Superior temporal gyrus (tissue), 1 donor: ENCODE measurements at regions not wholly inside any gene's neighbourhood (a gene's known extent, or its start where the extent isn't known, plus 50 kb on each side); places are given as distances from the start of the nearest gene placed in this dataset.
"Not testable (repeated sequence)": the region's sequence is repeated elsewhere in the genome, so short reads cannot be mapped to it uniquely, and the experiment has no call there.

Source experiments
- DNase-seq: peaks from one replicate; pipeline ENCODE4 v3.0.0-alpha.2; 2016; ENCODE audit errors: extremely low spot score

DNA sequence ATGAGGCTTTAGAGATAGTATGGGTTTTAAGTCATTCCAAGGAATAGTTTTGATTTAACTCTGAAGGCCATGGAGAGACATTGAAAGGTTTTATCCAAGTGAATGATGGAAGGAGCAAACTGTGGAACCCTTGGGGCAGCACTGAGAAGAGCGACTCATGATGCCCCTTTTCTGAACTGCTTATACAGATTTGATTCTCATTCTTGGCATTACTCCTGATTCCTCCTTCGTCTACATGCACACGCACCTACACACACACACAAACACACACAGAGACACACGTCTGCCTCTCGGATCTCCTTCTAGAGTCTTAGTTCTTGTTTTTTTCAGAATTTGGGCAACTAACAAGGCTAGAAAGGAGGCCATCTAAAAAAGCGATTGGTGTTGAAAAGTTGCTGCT lies 94.1 kb upstream of the TPTE start:
- DNase-seq: peak; percentile 31

DNA sequence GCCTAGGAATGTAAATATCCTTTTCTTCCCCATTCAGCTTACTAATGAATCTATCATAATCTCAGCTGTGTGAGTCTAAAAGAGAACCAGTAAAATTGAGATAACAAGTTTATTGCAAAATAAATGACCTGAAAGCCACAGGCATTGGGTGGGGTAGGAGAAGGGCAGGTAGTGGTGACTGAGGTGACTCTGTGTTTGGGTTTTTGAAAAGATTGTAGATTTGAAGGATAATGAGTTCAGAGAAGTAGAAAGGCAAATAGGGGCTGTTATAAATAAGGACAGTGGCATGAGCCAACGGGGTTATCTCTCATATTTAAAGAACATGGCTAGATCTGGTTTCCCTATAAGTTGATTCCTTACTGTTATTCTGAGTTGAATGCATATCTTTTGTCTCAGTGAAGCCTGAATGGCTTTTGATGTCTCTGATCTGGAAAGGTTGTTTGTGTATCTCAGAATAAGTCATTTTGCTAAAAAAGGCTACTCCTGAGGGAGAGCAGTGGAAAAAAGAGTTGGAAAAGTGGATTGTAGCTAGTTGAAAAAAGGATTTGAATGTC lies 92.3 kb upstream of the TPTE start:
- DNase-seq: peak; percentile 56

DNA sequence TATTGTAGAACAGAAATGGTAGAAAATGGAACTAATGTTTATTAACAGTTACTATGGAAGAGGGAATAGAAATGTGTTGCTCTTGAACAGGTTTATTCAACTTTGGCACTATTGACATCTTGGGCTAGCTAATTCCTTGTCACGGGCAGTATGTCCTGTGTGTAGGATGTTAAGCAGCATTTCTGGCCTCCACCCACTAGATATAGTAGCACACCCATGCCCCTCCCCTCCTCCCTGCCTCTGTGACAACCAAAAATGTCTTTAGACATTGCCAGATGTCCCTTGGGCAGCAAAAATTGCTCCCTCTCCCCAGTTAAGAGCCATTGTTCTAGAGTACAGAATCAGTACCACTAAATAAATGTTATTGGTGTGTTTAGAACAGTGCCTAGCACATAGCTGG lies 91.4 kb upstream of the TPTE start:
- peak; percentile 18 for DNase-seq

DNA sequence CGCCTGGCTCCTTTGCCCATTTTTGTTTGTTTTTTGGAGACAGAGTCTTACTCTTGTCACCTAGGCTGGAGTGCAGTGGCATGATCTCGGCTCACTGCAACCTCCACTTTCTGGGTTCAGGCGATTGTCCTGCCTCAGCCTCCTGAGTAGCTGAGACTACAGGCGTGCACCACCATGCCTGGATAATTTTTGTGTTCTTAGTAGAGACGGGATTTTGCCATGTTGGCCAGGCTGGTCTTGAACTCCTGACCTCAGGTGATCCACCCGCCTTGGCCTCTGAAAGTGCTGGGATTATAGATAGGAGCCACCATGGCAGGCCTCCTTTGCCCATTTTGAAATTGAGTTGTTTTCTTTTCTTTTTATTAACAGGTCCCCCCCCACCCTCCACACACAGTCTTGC lies 89.4 kb upstream of the TPTE start:
- not testable (repeated sequence) for DNase-seq

DNA sequence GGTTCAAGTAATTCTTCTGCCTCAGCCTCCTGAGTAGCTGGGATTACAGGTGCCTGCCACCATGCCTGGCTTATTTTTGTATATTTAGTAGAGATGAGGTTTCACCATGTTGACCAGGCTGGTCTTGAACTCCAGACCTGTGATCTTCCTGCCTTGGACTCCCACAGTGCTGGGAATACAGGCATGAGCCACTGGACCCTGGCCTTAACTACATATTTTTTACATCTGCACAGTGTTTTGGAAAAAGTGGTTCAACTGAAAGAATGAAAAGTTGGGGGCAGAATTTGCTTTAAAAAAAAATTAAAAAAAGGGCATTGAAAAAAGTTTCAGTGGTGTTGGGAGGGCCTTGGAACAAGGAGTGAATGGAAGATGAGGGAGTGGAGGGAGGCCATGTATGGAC lies 88.9 kb upstream of the TPTE start:
- peak; percentile 5 for DNase-seq

DNA sequence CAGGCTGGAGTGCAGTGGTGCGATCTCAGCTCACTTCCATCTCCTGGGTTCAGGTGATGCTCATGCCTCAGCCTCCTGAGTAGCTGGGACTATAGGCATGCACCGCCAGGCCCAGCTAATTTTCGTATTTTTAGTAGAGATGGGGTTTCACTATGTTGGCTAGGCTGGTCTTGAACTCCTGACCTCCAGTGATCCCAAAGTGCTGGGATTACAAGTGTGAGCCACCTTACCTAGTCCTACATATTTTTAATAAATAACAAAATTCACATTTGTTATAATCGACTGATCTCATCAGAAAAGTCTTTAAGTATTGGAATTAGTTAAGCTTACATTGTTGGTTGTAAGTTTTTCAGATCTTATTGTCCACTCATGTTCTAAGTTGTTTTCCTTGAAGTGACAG lies 83.4 kb upstream of the TPTE start:
- DNase-seq: not testable (repeated sequence)

DNA sequence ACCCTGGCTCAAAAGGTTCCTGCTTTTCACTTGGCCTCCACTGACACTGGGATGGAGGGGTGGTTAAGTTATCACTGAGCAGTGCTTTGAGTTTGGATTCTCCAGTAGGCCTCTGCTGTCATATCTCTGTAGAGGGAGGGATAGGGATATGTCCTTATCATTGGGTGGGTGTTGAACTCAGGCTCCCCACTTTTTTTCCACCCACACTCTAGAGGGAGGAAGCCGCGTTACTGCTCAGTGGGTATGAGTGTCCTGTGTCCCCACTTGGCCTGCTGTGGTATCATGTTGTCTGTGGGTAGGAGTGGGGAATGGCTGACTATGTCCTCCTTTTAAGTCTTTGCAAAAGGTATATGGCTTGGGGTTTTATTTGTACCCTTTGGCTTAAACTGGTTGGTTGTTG lies 80.7 kb upstream of the TPTE start:
- not testable (repeated sequence) for DNase-seq

DNA sequence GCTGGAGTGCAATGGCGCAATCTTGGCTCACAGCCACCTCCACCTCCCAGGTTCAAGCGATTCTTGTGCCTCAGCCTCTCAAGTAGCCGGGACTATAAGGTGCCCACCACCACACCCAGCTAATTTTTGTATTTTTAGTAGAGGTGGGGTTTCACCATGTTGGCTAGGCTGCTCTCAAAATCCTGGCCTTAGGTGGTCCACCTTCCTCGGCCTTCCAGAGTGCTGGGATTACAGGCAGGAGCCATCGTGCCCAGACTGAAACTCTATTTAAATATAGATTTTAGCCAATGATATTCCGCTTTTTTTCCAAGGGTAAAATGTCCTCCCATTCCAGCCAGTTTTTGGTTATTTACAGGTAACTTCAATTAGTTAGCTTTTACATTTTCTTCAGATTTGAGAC lies 79.4 kb upstream of the TPTE start:
- DNase-seq: not testable (repeated sequence)

DNA sequence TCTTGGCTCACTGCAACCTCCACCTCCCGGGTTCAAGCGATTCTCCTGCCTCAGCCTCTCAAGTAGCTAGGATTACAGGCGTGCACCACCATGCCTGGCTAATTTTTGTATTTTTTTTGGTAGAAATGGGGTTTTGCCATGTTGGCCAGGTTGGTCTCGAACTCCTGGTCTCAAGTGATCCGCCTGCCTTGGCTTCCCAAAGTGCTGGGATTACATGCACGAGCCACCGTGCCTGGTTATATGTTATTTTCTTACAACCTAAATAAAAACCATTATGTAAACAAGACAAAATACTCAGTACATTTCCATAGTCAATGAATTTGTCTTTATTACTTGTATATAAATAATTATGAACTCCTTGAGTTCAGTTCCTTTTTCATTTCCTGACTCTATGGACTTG lies 75.7 kb upstream of the TPTE start:
- DNase-seq: not testable (repeated sequence)

DNA sequence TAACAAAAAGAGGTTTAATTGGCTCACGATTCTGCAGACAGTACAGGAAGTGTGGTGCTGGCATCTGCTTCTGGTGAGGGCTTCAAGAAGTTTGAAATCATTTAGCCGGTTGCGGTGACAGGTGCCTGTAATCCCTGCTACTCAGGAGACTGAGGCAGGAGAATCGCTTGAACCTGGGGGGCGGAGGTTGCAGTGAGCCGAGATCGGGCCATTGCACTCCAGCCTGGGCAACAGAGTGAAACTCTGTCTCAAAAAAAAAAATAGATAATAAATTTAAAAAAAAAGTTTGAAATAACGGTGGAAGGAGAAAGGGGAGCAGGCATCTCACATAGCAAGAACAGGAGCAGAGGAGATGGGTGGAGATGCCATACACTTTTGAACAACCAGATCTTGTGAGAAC lies 71.9 kb upstream of the TPTE start:
- DNase-seq: not testable (repeated sequence)

DNA sequence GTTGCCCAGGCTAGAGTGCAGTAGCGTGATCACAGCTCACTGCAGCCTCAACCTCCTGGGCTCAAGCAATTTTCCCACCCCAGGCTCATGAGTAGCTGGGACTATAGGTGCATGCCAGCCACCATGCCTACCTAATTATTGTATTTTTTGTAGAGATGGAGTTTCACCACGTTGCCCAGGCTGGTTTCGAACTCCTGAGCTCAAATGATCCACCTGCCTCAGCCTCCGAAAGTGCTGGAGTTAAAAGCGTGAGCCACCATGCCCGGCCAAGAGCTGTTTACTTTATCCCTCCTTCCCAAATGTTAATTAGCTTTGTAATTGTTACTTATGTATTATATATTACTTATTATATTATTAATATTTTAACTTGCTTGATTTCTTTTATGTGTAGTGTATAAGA lies 70.1 kb upstream of the TPTE start:
- DNase-seq: not testable (repeated sequence)

DNA sequence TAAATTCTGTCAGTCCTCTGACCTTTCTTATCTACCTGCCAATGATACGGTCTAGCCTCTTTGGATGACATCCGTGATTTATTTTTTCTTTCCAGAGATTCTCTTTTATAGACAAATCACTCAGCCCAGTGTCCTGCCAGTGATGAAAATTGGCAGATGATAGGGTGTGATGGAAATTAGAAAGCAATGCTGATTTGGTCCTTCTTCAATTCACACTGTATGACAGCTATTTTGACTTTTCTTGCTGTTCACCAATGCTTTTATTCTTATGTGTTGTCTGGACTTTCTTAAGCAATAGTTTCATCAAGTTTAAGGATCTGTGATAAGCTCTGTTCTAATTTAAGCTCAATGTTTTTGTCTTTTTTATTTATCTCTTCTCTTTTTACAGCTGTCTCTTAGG lies 63.6 kb upstream of the TPTE start:
- peak; percentile 15 for DNase-seq

DNA sequence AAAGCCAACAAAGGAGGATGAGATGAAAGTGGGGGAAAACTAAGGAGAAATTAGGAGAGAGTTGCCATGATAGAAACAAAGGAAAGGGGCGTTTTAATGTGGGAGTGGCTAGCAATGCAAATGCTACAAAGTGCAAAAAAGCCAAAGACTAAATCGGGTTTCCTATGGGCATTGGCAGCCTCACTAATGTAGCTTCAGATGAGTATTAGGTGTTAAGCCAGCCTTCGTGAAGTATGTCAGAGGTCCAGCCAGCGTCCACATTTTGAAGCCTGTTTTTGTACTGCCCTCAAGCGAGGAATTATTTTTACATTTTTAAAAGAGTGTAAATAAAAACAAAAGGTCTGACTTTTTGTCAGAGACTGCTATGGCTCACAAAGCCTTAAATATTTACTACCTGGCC lies 60.4 kb upstream of the TPTE start:
- DNase-seq: peak; percentile 3

DNA sequence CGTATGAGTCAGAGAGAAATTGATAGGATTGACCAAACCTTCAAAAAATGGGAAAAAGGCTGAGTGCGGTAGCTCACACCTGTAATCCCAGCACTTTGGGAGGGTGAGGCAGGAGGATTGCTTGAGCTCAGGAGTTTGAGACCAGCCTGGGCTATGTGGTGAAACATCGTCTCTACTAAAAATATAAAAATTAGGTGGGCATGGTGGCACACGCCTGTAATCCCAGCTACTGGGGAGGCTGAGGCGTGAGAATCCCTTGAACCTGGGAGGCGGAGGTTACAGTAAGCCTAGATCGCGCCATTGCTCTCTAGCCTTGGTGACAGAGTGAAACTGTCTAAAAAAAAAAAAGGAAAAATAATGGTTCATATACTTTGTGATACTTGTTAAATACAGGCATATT lies 59.9 kb upstream of the TPTE start:
- DNase-seq: peak; percentile 8

DNA sequence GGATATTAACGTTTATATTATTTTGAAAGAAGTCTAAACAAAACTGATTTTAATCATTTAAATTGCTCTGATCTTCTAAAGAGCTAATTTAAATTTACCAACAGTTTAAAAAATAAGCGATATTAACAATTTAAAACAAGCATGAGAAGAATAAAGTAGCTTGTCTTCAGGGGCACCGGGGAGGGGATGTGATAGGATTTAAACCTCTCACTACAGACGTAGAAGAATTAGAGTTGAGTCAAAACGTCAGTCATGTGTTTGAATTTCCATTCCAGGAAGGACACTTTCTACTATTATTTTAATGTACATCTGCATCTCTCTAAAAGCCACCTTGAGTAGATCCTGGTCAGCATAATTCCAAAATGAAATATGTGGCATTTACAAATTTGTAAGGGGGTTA lies 58.2 kb upstream of the TPTE start:
- peak; percentile 10 for DNase-seq

DNA sequence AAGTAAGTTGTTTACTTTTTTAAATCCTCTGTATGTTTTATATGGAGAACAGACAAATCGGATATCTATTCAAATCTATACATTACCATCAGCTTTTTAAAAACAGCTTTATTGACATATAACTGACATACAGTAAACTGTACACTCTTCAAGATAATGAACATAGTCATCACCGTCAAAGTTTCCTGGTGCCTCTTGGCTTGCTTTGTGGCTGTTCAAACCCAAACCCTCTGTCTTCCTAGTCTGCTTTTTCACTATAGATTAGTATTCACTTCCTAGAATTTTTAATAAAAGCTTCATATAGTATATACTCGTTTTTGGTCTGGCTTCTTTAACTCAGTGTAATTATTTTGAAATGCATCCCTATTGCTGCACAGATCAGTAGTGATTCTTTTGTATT lies 56.4 kb upstream of the TPTE start:
- DNase-seq: peak; percentile 15

DNA sequence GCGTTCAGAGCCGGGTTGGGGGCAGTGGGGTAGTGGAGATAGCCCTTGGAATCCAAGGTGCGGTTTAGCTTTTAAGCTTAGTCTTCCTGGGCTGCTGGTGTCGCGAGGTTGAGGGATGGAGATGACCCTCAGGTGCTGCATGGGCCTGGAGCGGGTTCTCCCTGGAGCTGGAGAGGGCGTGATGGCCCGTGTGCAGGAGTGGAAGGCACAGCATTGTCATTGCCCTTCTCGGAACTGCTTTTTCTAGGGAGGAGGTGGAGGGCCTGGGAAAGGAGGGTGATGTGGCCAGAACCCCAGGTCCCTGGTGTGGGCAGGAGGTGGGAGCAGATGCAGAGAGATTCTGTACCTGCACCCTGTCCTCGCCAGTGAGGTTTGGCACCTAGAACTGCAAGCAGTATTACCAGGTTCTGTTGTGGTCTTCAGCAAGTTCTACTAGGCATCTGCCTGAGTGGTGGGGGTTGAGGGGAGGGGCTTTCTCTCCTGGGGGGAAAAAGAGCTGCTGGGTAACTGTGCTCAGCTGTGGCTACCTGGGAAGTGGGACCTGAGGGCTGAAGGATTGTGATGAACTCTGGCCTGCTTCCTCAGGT lies 55.8 kb upstream of the TPTE start:
- not testable (repeated sequence) for DNase-seq

DNA sequence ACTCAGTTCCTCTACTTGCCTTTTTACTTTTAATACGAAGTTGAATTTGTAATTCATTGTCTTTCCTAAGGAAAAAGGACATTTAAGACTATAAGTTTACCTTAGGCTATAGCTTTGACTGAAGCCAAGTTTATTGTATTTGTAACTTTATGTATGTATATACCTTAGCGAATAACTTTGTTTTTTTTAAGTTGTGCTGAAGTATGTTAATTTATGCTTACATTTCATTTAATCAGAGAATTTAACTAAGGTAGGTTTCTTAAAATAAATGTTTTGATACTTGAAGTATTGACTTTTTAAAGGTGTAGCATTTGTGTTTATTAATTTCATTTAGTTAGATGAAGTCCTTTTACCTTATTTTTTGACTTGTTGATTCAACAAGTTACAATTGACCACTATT lies 55.2 kb upstream of the TPTE start:
- DNase-seq: peak; percentile 6
